ENCODE measurements at regions not wholly inside any gene's neighbourhood (a gene's known extent, or its start where the extent isn't known, plus 50 kb on each side); places are given as distances from the start of the nearest gene placed in this dataset.

DNA sequence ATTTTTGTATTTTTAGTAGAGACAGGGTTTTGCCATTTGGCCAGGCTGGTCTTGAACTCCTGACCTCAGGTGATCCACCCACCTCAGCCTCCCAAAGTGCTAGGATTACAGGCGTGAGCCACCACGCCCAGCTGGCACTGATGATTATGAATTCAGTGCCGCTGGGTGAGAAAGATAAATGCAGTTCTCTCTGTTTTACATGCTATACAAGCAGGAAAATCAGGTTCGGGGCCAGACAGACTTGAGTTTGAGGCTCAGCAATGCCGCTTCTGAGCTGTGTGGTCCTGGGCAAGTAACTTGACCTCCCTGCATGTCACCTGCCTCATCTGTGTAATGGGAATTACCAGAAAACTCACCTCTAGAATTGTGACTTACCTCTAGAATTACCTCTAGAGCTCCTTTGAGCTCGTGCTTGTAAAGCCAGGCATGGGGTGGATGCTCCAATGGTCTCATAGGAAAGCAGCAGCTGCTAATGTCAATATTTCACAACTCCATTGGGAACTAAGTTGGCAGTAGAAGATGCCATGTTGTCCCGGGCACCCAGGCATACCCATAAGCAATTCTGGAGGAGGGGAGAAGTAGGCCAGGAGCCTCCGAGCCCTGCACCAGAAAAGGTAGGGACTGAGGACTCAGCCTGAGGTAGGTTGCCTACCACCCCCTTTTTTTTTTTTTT lies 119.8 kb upstream of the SLC25A33 start:
- intact Hi-C loops (cut with DNase I), result no loop called here
- Histone ChIP-seq H3K36me3 (replicated peaks in 1 of 2) (no peaks in the 10 kb centered on the region), H3K27me3 (no peaks in the 10 kb centered on the region), H3K9me3 (replicated peaks in 1 of 3) (no peaks in the 10 kb centered on the region), H3K27ac (no peak overlapping the region), H3K4me1 (replicated peaks in 1 of 2) (peaks cover 0 to 3% of the 10 kb centered on the region in 2 donors), H3K4me3 (no peak overlapping the region)
- 89 to 96% (median 89%) methylated on average over 5 to 8 of the region's 8 CpGs for WGBS, 4 donors
- TF ChIP-seq, protein P1, sequence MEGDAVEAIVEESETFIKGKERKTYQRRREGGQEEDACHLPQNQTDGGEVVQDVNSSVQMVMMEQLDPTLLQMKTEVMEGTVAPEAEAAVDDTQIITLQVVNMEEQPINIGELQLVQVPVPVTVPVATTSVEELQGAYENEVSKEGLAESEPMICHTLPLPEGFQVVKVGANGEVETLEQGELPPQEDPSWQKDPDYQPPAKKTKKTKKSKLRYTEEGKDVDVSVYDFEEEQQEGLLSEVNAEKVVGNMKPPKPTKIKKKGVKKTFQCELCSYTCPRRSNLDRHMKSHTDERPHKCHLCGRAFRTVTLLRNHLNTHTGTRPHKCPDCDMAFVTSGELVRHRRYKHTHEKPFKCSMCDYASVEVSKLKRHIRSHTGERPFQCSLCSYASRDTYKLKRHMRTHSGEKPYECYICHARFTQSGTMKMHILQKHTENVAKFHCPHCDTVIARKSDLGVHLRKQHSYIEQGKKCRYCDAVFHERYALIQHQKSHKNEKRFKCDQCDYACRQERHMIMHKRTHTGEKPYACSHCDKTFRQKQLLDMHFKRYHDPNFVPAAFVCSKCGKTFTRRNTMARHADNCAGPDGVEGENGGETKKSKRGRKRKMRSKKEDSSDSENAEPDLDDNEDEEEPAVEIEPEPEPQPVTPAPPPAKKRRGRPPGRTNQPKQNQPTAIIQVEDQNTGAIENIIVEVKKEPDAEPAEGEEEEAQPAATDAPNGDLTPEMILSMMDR (IDR thresholded peaks at IDR 0.05), result no peak
- DNase-seq, result no peak

DNA sequence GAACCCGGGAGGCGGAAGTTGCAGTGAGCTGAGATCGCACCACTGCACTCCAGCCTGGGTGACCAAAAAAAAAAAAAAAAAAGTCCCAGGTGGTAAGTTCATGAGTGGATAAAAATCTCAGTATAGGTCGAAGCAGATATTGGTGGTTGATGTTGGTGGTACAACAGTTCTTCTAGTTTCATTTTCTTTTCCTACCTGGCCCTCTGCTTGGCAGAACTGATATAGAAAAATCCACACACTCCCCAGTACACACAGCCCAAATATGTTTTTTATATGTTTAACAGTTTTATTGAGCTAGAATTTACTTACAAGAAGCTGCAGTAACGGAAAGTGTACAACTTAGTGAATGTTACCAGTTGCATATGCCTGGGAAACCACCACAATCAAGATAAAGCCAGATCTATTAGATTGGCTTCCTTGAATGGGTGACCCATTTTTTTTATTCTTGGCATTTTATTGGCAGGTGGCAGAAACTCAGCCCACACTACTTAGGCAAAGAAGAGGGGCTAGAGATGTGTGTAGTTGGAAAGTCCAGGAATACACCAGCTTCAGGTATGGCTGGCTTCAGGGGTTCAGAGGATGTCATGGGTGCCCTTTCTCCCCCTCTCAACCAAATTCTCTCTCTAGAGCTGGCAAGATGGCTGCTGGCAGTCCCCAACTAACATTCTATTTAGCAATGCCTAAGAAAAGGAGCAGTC lies 118.3 kb upstream of the SLC25A33 start:
- intact Hi-C loops (cut with DNase I), result no loop called here
- Histone ChIP-seq H3K36me3 (replicated peaks in 1 of 2) (no peaks in the 10 kb centered on the region), H3K27me3 (no peaks in the 10 kb centered on the region), H3K9me3 (replicated peaks in 1 of 3) (no peaks in the 10 kb centered on the region), H3K4me1 (replicated peaks in 1 of 2) (no peaks in the 10 kb centered on the region), H3K4me3 (no peak overlapping the region), H3K27ac (no peak overlapping the region)
- DNase-seq, result no peak
- TF ChIP-seq POLR2A (IDR thresholded peaks at IDR 0.05), result no peak
- TF ChIP-seq, protein P1 (IDR thresholded peaks at IDR 0.05), result no peak
- WGBS, 4 donors, result 88 to 92% (median 90%) methylated on average over 5 of the region's 5 CpGs

DNA sequence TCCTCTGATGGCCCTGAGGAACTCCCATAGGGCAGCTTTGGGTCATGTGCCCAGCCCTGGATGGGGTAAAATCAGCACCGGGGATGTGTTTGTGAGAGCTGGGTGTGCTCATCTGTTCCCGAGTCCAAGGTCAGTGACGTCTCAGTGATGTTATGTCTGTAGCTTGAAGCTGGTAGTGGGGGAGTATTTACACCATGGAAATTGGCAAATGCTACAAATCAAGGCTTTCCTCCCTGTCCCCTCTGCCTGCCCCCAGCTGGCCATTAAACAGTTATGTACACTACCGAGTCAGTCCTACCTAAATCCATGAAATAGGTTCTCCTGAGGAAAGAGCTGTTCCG lies 117.8 kb upstream of the SLC25A33 start:
- peak in 2 of 7 donors; percentile 18 to 33 for DNase-seq

DNA sequence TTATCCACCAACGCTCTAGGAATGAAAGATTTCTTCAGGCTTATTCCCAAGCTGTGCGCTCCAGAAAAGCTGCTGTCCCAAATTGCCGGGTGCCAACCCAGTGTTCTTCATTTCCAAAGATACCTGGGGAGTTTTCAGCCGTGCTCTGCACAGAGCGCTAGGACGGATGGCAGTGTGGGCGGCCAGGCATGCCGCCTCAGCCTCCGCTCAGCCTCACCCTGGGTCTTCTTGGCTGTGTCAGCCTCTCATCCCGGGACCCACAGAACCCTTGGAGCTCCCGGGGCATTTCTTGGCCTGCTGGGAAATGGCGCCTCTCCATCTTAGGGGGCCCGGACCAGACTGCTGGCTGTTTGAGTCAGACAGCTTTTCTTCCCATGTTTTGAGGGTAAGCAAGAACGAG lies 116.9 kb upstream of the SLC25A33 start:
- 85 to 88% (median 87%) methylated on average over 14 of the region's 14 CpGs for WGBS, 4 donors

More for the DNA sequence above, 117.8 kb upstream of the SLC25A33 start:
- H3K27ac ChIP-seq, result no peak overlapping the region
- H3K9me3 ChIP-seq (replicated peaks in 1 of 3), result no peaks in the 10 kb centered on the region
- intact Hi-C loops (cut with DNase I), result no loop called here
- no peak overlapping the region for H3K4me3 ChIP-seq
- 54 to 68% (median 61%) methylated on average over 3 to 5 of the region's 5 CpGs for WGBS, 4 donors
- H3K4me1 ChIP-seq (replicated peaks in 1 of 2), result no peaks in the 10 kb centered on the region
- TF ChIP-seq, protein P1 (IDR thresholded peaks at IDR 0.05), result no peak
- TF ChIP-seq POLR2A (IDR thresholded peaks at IDR 0.05), result no peak
- H3K27me3 ChIP-seq, result no peaks in the 10 kb centered on the region
- no peaks in the 10 kb centered on the region for H3K36me3 ChIP-seq (replicated peaks in 1 of 2)

More for the DNA sequence above, 116.9 kb upstream of the SLC25A33 start:
- no peak overlapping the region for H3K27ac ChIP-seq
- H3K9me3 ChIP-seq (replicated peaks in 1 of 3), result no peaks in the 10 kb centered on the region
- no peak for TF ChIP-seq POLR2A (IDR thresholded peaks at IDR 0.05)
- TF ChIP-seq, protein P1 (IDR thresholded peaks at IDR 0.05), result no peak
- no peaks in the 10 kb centered on the region for H3K36me3 ChIP-seq (replicated peaks in 1 of 2)
- no peak overlapping the region for H3K4me3 ChIP-seq
- no peaks in the 10 kb centered on the region for H3K27me3 ChIP-seq
- intact Hi-C loops (cut with DNase I), result no loop called here
- DNase-seq, result no peak
- H3K4me1 ChIP-seq (replicated peaks in 1 of 2), result no peaks in the 10 kb centered on the region

All from adrenal gland (tissue), 9 donors.